ENCODE measurements at regions not wholly inside any gene's neighbourhood (a gene's known extent, or its start where the extent isn't known, plus 50 kb on each side); places are given as distances from the start of the nearest gene placed in this dataset.

GRCh38 chr10:1981976-1982375 is 244.7 kb upstream of the ADARB2 start:
- no peak for TF ChIP-seq POLR2AphosphoS5 (IDR thresholded peaks at IDR 0.05)
- no peak for TF ChIP-seq CTCF (IDR thresholded peaks at IDR 0.05)

All from suprapubic skin (tissue), 3 donors.